Rectal smooth muscle tissue (tissue), 1 donor: ENCODE measurements at regions not wholly inside any gene's neighbourhood (a gene's known extent, or its start where the extent isn't known, plus 50 kb on each side); places are given as distances from the start of the nearest gene placed in this dataset.

Source experiments
- H3K27ac ChIP-seq: one replicate; pipeline ENCODE4 v1.7.0; 2013; ENCODE audit warnings: low read depth, low read length, inconsistent platforms
- H3K27me3 ChIP-seq: one replicate; pipeline ENCODE4 v1.7.0; 2013; ENCODE audit warnings: low read length; ENCODE audit not compliant: control insufficient read depth, insufficient read depth
- H3K36me3 ChIP-seq: one replicate; pipeline ENCODE4 v1.7.0; 2013; ENCODE audit warnings: low read length; ENCODE audit not compliant: control insufficient read depth, insufficient read depth
- H3K4me1 ChIP-seq: one replicate; pipeline ENCODE4 v1.7.0; 2013; ENCODE audit warnings: low read length; ENCODE audit not compliant: control insufficient read depth, insufficient read depth
- H3K4me3 ChIP-seq: one replicate; pipeline ENCODE4 v1.7.0; 2013; ENCODE audit warnings: low read length
- H3K9ac ChIP-seq: one replicate; pipeline ENCODE4 v1.7.0; 2013; ENCODE audit warnings: low read length

GRCh38 chr5:110050640-110051345 lies 361.1 kb downstream of the MAN2A1 start:
- Histone ChIP-seq H3K4me3 (no peak overlapping the region), H3K9ac (no peak overlapping the region), H3K36me3 (no peaks in the 10 kb centered on the region), H3K27me3 (no peaks in the 10 kb centered on the region), H3K27ac (no peak overlapping the region), H3K4me1 (no peaks in the 10 kb centered on the region)

DNA sequence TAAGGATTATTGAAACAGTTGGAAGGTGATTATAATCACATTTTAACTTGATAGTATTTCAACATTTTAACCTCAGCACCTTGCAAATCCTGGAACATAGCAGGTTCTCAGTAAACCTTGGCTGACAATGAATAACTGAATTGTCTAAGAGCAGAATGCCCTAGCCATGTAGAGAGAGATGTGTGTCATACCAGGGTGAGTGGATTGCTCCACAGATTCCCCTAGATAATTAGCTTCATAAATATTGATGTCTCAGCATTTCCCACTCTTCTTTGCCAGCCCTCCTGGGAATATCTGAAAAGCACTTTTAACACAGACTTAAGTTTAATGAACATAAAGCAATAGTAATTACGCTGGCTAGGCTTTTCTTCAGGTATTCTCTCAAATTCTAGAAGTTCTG lies 363.5 kb downstream of the MAN2A1 start:
- Histone ChIP-seq H3K4me3 (no peak overlapping the region), H3K36me3 (no peaks in the 10 kb centered on the region), H3K27me3 (no peaks in the 10 kb centered on the region), H3K27ac (no peak overlapping the region), H3K4me1 (no peaks in the 10 kb centered on the region), H3K9ac (no peak overlapping the region)

- no peak overlapping the region for H3K9ac ChIP-seq
- no peak overlapping the region for H3K4me3 ChIP-seq
- no peaks in the 10 kb centered on the region for H3K4me1 ChIP-seq
- no peaks in the 10 kb centered on the region for H3K27me3 ChIP-seq
- H3K27ac ChIP-seq: no peak overlapping the region
- no peaks in the 10 kb centered on the region for H3K36me3 ChIP-seq
Observed at GRCh38 chr5:110053824-110054223, 364.1 kb downstream of the MAN2A1 start.

DNA sequence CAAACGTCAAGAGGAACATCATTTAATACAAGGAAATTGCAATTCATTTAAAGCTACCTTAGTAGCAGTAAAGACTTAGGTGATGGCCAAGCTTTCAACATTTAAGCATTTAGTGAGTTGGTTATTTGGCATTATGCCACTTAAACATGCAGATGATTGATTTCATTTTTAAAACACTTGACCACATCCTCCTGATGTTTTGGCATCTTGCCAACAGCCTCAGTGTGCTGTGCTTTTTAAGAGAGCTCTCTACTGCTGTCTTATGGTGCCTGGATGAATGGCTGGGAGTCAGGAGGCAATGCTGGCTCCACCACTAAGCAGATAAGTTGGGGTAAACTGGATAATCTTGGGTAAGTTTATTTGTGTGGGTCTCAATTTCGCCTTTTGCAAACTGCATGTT lies 364.5 kb downstream of the MAN2A1 start:
- H3K36me3 ChIP-seq: no peaks in the 10 kb centered on the region
- H3K27me3 ChIP-seq: no peaks in the 10 kb centered on the region
- no peak overlapping the region for H3K4me3 ChIP-seq
- no peak overlapping the region for H3K9ac ChIP-seq
- no peak overlapping the region for H3K27ac ChIP-seq
- H3K4me1 ChIP-seq: no peaks in the 10 kb centered on the region

DNA sequence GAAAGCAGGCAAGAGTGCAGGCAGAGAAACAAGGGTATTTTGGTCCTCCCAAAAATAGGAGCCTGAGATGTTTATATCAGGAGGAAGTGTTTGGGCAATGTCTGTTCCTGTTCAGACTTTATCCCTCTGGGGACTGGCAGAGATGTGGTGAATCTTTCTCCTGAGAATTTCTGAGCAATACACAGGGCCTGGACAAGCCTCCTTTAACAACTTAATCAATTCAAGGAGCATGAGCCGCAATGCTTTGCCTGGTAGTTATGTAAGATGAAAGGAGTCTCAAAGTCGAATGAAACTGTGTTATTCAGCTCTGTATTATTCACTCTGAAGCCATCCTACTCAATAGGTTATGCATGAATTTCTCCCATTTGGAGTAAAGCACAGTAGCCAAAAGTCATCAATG lies 365.6 kb downstream of the MAN2A1 start:
- H3K27ac ChIP-seq: no peak overlapping the region

DNA sequence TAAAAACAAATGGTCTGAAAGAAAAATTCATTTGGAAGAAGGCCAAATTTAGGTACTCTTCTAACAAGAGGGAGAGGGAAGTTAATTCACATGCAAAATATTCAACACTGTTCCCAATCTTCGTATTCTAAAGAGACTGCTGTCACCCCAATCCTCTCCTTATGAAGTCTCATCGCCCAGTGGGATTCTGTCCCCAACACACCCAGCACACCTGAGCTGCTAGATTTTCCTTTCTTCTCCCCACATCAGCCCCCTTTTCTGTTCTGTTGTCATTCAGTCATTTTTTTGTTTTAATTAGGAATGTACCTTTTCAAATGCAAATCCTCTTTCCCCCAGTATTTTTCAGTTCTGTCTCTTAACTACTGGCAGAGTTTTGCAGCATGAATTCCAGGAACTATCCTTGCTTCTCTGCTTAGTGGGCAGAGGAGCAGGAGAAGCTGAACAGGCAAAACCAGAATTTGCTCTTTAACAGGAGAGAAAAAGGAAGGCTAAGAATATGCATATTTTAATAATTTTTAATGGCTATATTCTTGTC lies 366.9 kb downstream of the MAN2A1 start:
- H3K4me3 ChIP-seq: no peak overlapping the region
- no peak overlapping the region for H3K27ac ChIP-seq
- H3K4me1 ChIP-seq: no peaks in the 10 kb centered on the region
- no peak overlapping the region for H3K9ac ChIP-seq
- no peaks in the 10 kb centered on the region for H3K36me3 ChIP-seq
- no peaks in the 10 kb centered on the region for H3K27me3 ChIP-seq

More for the DNA sequence above, 365.6 kb downstream of the MAN2A1 start:
- H3K4me1 ChIP-seq: no peaks in the 10 kb centered on the region
- H3K36me3 ChIP-seq: no peaks in the 10 kb centered on the region
- no peaks in the 10 kb centered on the region for H3K27me3 ChIP-seq
- H3K4me3 ChIP-seq: no peak overlapping the region
- no peak overlapping the region for H3K9ac ChIP-seq

DNA sequence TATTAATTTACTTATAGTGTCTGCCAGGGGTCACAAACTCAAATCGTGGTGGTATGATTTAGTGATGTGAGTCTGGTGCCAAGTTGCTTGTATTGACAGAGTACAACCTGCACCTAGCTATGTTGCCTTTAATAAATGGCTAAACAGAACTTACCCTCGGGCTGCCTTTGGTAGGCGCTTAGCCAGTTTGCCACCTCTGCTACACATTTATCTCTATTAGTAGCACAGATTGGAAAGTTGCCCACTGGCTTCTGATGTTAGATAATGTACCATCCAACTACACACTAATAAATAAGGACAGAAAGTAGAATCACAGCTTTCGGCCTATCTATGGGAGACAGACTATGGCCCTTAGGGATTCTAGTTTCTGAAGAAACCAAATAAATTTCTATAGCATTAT lies 368.4 kb downstream of the MAN2A1 start:
- Histone ChIP-seq H3K27me3 (no peaks in the 10 kb centered on the region), H3K9ac (no peak overlapping the region), H3K4me3 (no peak overlapping the region), H3K4me1 (no peaks in the 10 kb centered on the region), H3K36me3 (no peaks in the 10 kb centered on the region), H3K27ac (no peak overlapping the region)

GRCh38 chr5:110062246-110062645 lies 372.5 kb downstream of the MAN2A1 start:
- Histone ChIP-seq H3K4me3 (no peak overlapping the region), H3K27ac (no peak overlapping the region), H3K36me3 (no peaks in the 10 kb centered on the region)

DNA sequence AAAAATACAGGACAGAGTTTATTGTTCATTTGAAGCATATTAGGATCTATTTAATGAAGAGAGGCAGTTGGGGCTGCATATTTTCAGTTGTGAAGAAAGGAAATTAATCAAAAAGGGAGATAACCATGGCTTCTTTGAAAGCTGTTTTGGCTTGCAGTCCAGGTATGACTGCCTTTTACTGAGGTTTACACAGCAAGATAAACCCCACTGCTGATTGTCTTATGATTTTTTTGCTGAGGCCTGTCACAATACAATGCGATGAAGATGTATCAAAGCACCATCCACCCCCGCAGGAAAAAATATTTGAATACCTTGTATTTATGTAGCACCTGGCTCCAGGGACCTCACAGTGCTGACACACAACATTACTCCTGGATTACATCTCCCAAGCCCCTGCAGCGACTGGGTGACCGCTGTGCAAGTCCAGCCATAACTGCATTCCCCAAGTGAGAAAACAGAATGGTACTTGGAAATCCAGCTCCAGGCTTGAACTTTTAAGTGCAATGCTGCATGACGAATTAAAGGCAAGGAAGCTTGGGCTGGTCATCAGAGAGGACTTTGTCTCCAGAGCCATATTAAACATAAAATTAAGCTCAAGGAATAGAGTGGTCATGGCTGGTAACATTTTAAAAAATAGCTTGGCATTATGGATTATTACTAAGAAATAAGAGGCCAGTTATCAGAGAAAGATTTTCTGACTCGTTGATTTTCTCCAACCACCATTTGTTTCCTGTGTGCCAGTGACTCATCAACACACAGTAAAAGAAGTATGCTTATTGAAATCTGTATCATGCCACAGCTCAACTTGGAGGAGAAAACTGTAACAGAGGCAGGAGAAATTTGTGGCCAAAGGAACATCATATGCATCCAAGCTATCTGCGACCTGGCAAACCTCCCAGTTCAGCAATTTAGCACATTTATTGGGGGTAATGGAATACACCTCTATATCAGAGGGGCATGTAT lies 374.2 kb downstream of the MAN2A1 start:
- Histone ChIP-seq H3K27ac (no peak overlapping the region), H3K36me3 (no peaks in the 10 kb centered on the region), H3K9ac (no peak overlapping the region), H3K27me3 (no peaks in the 10 kb centered on the region), H3K4me1 (no peaks in the 10 kb centered on the region), H3K4me3 (no peak overlapping the region)

More at GRCh38 chr5:110062246-110062645, 372.5 kb downstream of the MAN2A1 start:
- Histone ChIP-seq H3K4me1 (no peaks in the 10 kb centered on the region), H3K9ac (no peak overlapping the region), H3K27me3 (no peaks in the 10 kb centered on the region)

GRCh38 chr5:110064603-110065268 lies 375.0 kb downstream of the MAN2A1 start:
- no peaks in the 10 kb centered on the region for H3K4me1 ChIP-seq
- H3K27ac ChIP-seq: no peak overlapping the region
- no peak overlapping the region for H3K9ac ChIP-seq
- H3K4me3 ChIP-seq: no peak overlapping the region
- no peaks in the 10 kb centered on the region for H3K27me3 ChIP-seq
- H3K36me3 ChIP-seq: no peaks in the 10 kb centered on the region

DNA sequence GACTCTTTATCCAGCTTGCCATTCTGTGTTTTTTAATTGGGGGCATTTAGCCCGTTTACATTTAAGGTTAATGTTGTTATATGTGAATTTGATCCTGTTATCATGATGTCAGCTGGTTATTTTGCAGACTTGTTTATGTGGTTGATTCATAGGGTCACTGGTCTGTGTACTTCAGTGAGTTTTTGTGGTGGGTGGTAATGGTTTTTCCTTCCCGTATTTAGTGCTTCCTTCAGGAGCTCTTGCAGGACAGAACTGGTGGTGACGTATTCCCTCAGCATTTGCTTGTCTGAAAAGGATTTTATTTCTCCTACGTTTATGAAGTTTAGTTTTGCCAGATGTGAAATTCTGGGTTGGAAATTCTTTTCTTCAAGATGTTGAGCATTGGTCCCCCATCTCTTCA lies 381.1 kb downstream of the MAN2A1 start:
- Histone ChIP-seq H3K4me1 (no peaks in the 10 kb centered on the region), H3K27ac (no peak overlapping the region), H3K36me3 (no peaks in the 10 kb centered on the region), H3K27me3 (no peaks in the 10 kb centered on the region), H3K4me3 (no peak overlapping the region), H3K9ac (no peak overlapping the region)

DNA sequence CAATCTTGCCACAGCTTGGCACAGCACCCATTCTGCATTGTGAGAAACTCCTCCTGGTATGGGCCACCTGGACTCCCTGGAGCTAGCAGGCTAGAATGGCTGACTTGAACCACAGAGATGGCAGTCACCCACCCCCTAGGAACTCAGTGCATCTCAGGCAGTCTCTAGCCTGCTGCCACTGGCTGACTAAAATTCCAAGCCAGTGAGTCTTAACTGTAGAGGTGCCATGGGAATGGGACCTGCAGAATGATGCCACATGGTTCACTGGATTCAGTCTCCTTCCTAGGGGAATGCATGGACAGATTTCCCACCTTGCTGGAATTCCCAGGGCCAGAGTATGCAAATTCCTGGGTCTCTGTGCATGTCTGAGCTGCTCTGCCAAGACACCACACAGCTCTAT lies 382.9 kb downstream of the MAN2A1 start:
- Histone ChIP-seq H3K4me3 (no peak overlapping the region), H3K27ac (no peak overlapping the region), H3K36me3 (no peaks in the 10 kb centered on the region), H3K27me3 (no peaks in the 10 kb centered on the region), H3K9ac (no peak overlapping the region), H3K4me1 (no peaks in the 10 kb centered on the region)
